Osteoblast (primary cell): ENCODE measurements at regions not wholly inside any gene's neighbourhood (a gene's known extent, or its start where the extent isn't known, plus 50 kb on each side); places are given as distances from the start of the nearest gene placed in this dataset.
A peak's percentile ranks its signal among the peaks of the same experiment; 100 is the strongest.

ENCODE experiments used
- DNase-seq: peaks from one replicate; pipeline ENCODE4 v3.0.0; 2011; ENCODE audit warnings: low spot score, mixed read lengths; ENCODE audit not compliant: insufficient read length; ENCODE audit errors: missing footprints
- H2AFZ ChIP-seq: 2 replicates; pipeline ENCODE4 v1.6.0; 2011; ENCODE audit warnings: mild to moderate bottlenecking, low read length
- H3K27ac ChIP-seq: 2 replicates; pipeline ENCODE4 v1.5.1; 2011; ENCODE audit warnings: mild to moderate bottlenecking, low read depth, low read length, moderate library complexity
- H3K27me3 ChIP-seq: 2 replicates; pipeline ENCODE4 v1.6.0; 2012; ENCODE audit warnings: mild to moderate bottlenecking, control low read depth, inconsistent platforms, low read length, moderate library complexity; ENCODE audit not compliant: insufficient read depth
- H3K36me3 ChIP-seq: 2 replicates; pipeline ENCODE4 v1.5.1; 2011; ENCODE audit warnings: mild to moderate bottlenecking, low read length, control low read depth, moderate library complexity; ENCODE audit not compliant: insufficient read depth
- H3K4me1 ChIP-seq: 2 replicates; pipeline ENCODE4 v1.5.1; 2011; ENCODE audit warnings: mild to moderate bottlenecking, low read length, control low read depth, moderate library complexity; ENCODE audit not compliant: insufficient read depth
- H3K4me2 ChIP-seq: 2 replicates; pipeline ENCODE4 v1.6.0; 2011; ENCODE audit warnings: mild to moderate bottlenecking, low read length; ENCODE audit not compliant: insufficient read depth
- H3K4me3 ChIP-seq: fragments of 200-600 bp; sonication (generic); 3 replicates; pipeline ENCODE4 v1.5.1; 2012; ENCODE audit warnings: mild to moderate bottlenecking, low read length, inconsistent platforms; ENCODE audit not compliant: insufficient read depth
- H3K79me2 ChIP-seq: 2 replicates; pipeline ENCODE4 v1.6.0; 2012; ENCODE audit warnings: mild to moderate bottlenecking, low read length, control low read depth, inconsistent platforms; ENCODE audit not compliant: insufficient read depth
- H3K9me3 ChIP-seq: 2 replicates; pipeline ENCODE4 v1.5.1; 2011; ENCODE audit warnings: low read depth, low read length, control low read depth
- H4K20me1 ChIP-seq: 2 replicates; pipeline ENCODE4 v1.6.0; 2012; ENCODE audit warnings: mild to moderate bottlenecking, low read length, control low read depth; ENCODE audit not compliant: insufficient read depth
- CTCF ChIP-seq: IDR thresholded peaks from 2 replicates; pipeline ENCODE4 v1.5.1; 2011; ENCODE audit warnings: mild to moderate bottlenecking, low read depth, low read length, moderate library complexity; ENCODE audit errors: extremely low read depth

GRCh38 chr1:218946147-218946546, 227.5 kb upstream of the LYPLAL1 start:
- Histone ChIP-seq H3K4me1 (peaks cover 4% of the 10 kb centered on the region), H3K4me3 (no peak overlapping the region), H2AFZ (no peak overlapping the region), H4K20me1 (no peaks in the 10 kb centered on the region), H3K9me3 (no peaks in the 10 kb centered on the region), H3K79me2 (no peaks in the 10 kb centered on the region), H3K36me3 (no peaks in the 10 kb centered on the region), H3K27ac (no peak overlapping the region), H3K27me3 (no peaks in the 10 kb centered on the region), H3K4me2 (no peak overlapping the region)
- DNase-seq, result no peak
- TF ChIP-seq CTCF, result no peak

DNA sequence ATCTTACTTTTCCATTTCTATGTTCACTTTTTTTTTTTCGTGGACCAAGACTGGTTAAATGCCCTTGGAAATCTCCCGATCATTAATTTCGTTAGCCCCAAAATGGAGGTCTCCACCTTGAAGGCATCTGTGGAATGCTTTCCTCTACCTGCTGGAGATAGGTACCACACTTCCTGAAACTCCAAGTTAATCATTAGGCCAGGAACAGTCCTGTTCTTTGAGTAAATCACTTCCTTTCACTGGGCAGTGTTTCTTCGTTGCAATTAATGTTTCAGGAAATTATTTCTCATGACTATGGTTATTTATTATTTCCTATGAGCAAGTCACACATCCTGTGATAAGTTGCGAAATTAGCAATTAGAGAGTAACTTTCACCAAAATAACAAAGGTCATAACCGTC, 225.2 kb upstream of the LYPLAL1 start:
- Histone ChIP-seq H3K36me3 (no peaks in the 10 kb centered on the region), H3K27ac (no peak overlapping the region), H3K27me3 (no peaks in the 10 kb centered on the region), H3K9me3 (no peaks in the 10 kb centered on the region), H3K4me2 (no peak overlapping the region), H4K20me1 (no peaks in the 10 kb centered on the region), H2AFZ (no peak overlapping the region), H3K79me2 (no peaks in the 10 kb centered on the region), H3K4me1 (no peaks in the 10 kb centered on the region), H3K4me3 (no peak overlapping the region)
- TF ChIP-seq CTCF, result no peak
- no peak for DNase-seq

GRCh38 chr1:218953386-218953785, 220.3 kb upstream of the LYPLAL1 start:
- no peak overlapping the region for H3K4me3 ChIP-seq
- TF ChIP-seq CTCF, result no peak
- H3K4me1 ChIP-seq, result no peaks in the 10 kb centered on the region
- peak overlapping the region; percentile 7 for H2AFZ ChIP-seq
- DNase-seq, result no peak
- H3K27ac ChIP-seq, result no peak overlapping the region
- no peaks in the 10 kb centered on the region for H3K27me3 ChIP-seq
- H3K4me2 ChIP-seq, result no peak overlapping the region
- H3K36me3 ChIP-seq, result no peaks in the 10 kb centered on the region
- no peaks in the 10 kb centered on the region for H4K20me1 ChIP-seq
- no peaks in the 10 kb centered on the region for H3K9me3 ChIP-seq
- H3K79me2 ChIP-seq, result no peaks in the 10 kb centered on the region

DNA sequence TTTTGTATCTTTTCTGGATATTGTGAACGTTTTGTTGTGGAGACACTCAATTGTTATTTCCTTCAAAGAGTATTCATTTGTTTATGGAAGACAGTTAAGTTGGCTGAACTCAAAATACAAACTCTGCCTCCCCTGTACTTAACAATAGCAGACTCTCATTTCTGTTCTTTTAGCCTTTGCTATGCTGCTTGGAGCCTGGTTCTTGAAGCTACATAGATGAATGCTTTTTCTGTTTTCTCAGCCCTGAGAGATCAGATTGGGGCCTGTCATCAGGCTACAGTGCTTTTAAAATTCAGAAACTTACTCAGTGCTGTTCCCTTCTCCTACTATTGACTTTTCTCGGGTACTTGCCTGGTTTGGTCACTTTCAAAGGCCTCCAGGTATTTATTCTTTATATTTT, 215.7 kb upstream of the LYPLAL1 start:
- H3K79me2 ChIP-seq, result no peaks in the 10 kb centered on the region
- H3K9me3 ChIP-seq, result no peaks in the 10 kb centered on the region
- no peaks in the 10 kb centered on the region for H3K27me3 ChIP-seq
- no peak for DNase-seq
- H3K27ac ChIP-seq, result no peak overlapping the region
- no peaks in the 10 kb centered on the region for H3K4me1 ChIP-seq
- H4K20me1 ChIP-seq, result no peaks in the 10 kb centered on the region
- TF ChIP-seq CTCF, result no peak
- H3K4me3 ChIP-seq, result no peak overlapping the region
- peak overlapping the region; percentile 63 for H2AFZ ChIP-seq
- no peaks in the 10 kb centered on the region for H3K36me3 ChIP-seq
- H3K4me2 ChIP-seq, result no peak overlapping the region
